Lower lobe of right lung (tissue), 2 donors: ENCODE measurements at regions not wholly inside any gene's neighbourhood (a gene's known extent, or its start where the extent isn't known, plus 50 kb on each side); places are given as distances from the start of the nearest gene placed in this dataset.

ENCODE experiments used
- ATAC-seq, 2 donors: fragments of 200-7000 bp; cut with Tn5 transposase; one replicate each; pipeline ENCODE4 v1.9.1; 2020 to 2022; ENCODE audit warnings: mild to moderate bottlenecking in 2 of 2, moderate library complexity in 2 of 2
- DNase-seq: peaks from one replicate; pipeline ENCODE4 v3.0.0-alpha.2; 2020
- H3K27ac ChIP-seq: fragments of 200-600 bp; one replicate; pipeline ENCODE4 v1.8.0; 2022
- H3K27me3 ChIP-seq: fragments of 200-600 bp; one replicate; pipeline ENCODE4 v1.8.0; 2022; ENCODE audit warnings: low read depth
- H3K36me3 ChIP-seq: fragments of 200-600 bp; one replicate; pipeline ENCODE4 v1.8.0; 2022; ENCODE audit warnings: mild to moderate bottlenecking
- H3K4me1 ChIP-seq: fragments of 200-600 bp; one replicate; pipeline ENCODE4 v1.8.0; 2022
- H3K4me3 ChIP-seq: fragments of 200-600 bp; one replicate; pipeline ENCODE4 v1.8.0; 2022; ENCODE audit warnings: mild to moderate bottlenecking
- H3K9me3 ChIP-seq: fragments of 200-600 bp; one replicate; pipeline ENCODE4 v1.8.0; 2022
- CTCF ChIP-seq: fragments of 200-600 bp; IDR thresholded peaks from one replicate; pipeline ENCODE4 v1.8.0; 2022; ENCODE audit warnings: antibody characterized with exemption, mild to moderate bottlenecking
- intact Hi-C: fragments of 100-400 bp; cut with DNase I; formaldehyde crosslinking; loops from one replicate; pipeline ENCODE4 v1.11.0; 2022
- donor health status: DM: no; HTN: yes; CAD: no; lungs with severe emphysema.

- Histone ChIP-seq H3K36me3 (no peaks in the 10 kb centered on the region), H3K4me1 (no peaks in the 10 kb centered on the region), H3K27ac (no peak overlapping the region), H3K9me3 (no peaks in the 10 kb centered on the region), H3K4me3 (no peak overlapping the region), H3K27me3 (no peaks in the 10 kb centered on the region)
- DNase-seq (no peak), ATAC-seq (no peak)
- TF ChIP-seq CTCF: no peak
- intact Hi-C loops: no loop called here
Observed at GRCh38 chr13:82879921-82880320, 1002.4 kb downstream of the SLITRK1 start.

- no peak for DNase-seq
- H3K9me3 ChIP-seq: no peaks in the 10 kb centered on the region
Observed at GRCh38 chr13:82878536-82878935, 1003.7 kb downstream of the SLITRK1 start.

GRCh38 chr13:82867284-82867683 lies 1015.0 kb downstream of the SLITRK1 start:
- ATAC-seq: peak; percentile 37 to 46

More at GRCh38 chr13:82878536-82878935, 1003.7 kb downstream of the SLITRK1 start:
- ATAC-seq: peak; percentile 76 to 83
- Histone ChIP-seq H3K27ac (no peak overlapping the region), H3K36me3 (no peaks in the 10 kb centered on the region), H3K4me1 (no peaks in the 10 kb centered on the region), H3K4me3 (no peak overlapping the region), H3K27me3 (no peaks in the 10 kb centered on the region)
- TF ChIP-seq CTCF: no peak
- intact Hi-C loops: no loop called here

GRCh38 chr13:82850644-82851043 lies 1031.6 kb downstream of the SLITRK1 start:
- Histone ChIP-seq H3K9me3 (no peaks in the 10 kb centered on the region), H3K27ac (no peak overlapping the region), H3K36me3 (no peaks in the 10 kb centered on the region), H3K4me3 (no peak overlapping the region), H3K4me1 (no peaks in the 10 kb centered on the region), H3K27me3 (no peaks in the 10 kb centered on the region)
- TF ChIP-seq CTCF: no peak
- ATAC-seq: no peak
- no peak for DNase-seq
- intact Hi-C loops: no loop called here

More at GRCh38 chr13:82867284-82867683, 1015.0 kb downstream of the SLITRK1 start:
- Histone ChIP-seq H3K27ac (no peak overlapping the region), H3K9me3 (peaks cover 10% of the 10 kb centered on the region), H3K4me1 (no peaks in the 10 kb centered on the region), H3K36me3 (no peaks in the 10 kb centered on the region), H3K4me3 (no peak overlapping the region), H3K27me3 (no peaks in the 10 kb centered on the region)
- no peak for TF ChIP-seq CTCF
- intact Hi-C loops: no loop called here
- DNase-seq: no peak

- DNase-seq (no peak), ATAC-seq (no peak)
- no peak for TF ChIP-seq CTCF
- H3K4me3 ChIP-seq: no peak overlapping the region
- no peaks in the 10 kb centered on the region for H3K9me3 ChIP-seq
- no peaks in the 10 kb centered on the region for H3K4me1 ChIP-seq
- no peak overlapping the region for H3K27ac ChIP-seq
- H3K36me3 ChIP-seq: no peaks in the 10 kb centered on the region
- H3K27me3 ChIP-seq: no peaks in the 10 kb centered on the region
- intact Hi-C loops: no loop called here
Observed at GRCh38 chr13:82848766-82849165, 1033.5 kb downstream of the SLITRK1 start.

GRCh38 chr13:82847595-82847994 lies 1034.7 kb downstream of the SLITRK1 start:
- H3K4me3 ChIP-seq: no peak overlapping the region
- no peaks in the 10 kb centered on the region for H3K27me3 ChIP-seq
- H3K4me1 ChIP-seq: no peaks in the 10 kb centered on the region
- ATAC-seq (no peak), DNase-seq (no peak)
- intact Hi-C loops: no loop called here
- no peaks in the 10 kb centered on the region for H3K36me3 ChIP-seq
- H3K9me3 ChIP-seq: no peaks in the 10 kb centered on the region
- TF ChIP-seq CTCF: no peak
- no peak overlapping the region for H3K27ac ChIP-seq
